Superior temporal gyrus (tissue), 1 donor: ENCODE measurements at regions not wholly inside any gene's neighbourhood (a gene's known extent, or its start where the extent isn't known, plus 50 kb on each side); places are given as distances from the start of the nearest gene placed in this dataset.
A peak's percentile ranks its signal among the peaks of the same experiment; 100 is the strongest.

Experiments
- DNase-seq: peaks from one replicate; pipeline ENCODE4 v3.0.0-alpha.2; 2016; ENCODE audit errors: extremely low spot score

GRCh38 chr1:218526198-218526580, 181.1 kb downstream of the TGFB2 start:
- no peak for DNase-seq

DNA sequence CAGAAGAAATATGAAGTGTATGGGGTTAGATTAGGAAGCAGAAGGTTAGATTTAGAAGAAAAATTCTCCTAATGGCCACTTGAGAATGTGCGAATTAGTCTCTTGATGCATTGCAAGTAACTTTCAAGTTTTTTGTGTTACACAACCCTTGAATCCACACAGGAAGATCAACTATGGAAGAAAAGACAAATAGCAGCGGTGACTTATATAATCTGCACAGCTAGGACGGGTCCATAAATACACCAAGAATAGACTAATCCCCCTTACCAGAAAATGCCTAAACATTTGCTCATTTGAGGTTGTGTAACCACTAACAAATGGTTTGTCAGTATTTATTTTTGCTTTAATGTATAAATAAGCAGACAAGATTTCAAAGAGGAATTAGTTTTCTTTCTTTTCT, 182.6 kb downstream of the TGFB2 start:
- DNase-seq, result no peak

DNA sequence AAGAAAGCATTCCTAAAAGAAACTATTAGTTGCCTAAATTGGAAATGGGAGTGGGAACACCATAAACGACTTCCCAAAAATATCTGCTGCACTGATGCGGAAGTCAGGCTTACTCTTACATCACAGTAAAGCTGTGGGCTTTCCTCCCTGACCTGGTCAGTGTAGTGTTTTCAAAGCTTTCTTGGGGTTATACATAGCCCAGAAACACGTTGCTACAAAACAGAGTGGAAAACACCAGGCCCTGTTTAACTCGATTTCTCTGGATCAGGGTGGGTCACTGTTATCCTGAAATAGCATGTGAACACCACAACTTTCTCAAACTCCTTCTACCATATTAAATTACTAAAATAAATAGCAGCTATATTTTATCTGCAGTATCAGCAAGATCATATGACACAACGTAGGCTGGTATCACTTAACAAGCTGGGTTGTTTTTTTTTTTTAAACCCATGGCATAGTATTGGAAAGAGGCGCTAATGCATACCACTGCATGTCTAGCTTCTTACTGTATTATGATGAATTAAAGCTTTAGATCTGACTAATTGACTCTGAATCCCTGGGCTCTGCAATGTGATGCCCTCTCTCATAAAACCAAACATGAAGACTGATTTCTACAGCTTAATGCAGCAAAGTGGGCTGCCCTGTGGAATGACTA, 184.6 kb downstream of the TGFB2 start:
- DNase-seq, result no peak

GRCh38 chr1:218531936-218532335, 186.8 kb downstream of the TGFB2 start:
- DNase-seq, result no peak

DNA sequence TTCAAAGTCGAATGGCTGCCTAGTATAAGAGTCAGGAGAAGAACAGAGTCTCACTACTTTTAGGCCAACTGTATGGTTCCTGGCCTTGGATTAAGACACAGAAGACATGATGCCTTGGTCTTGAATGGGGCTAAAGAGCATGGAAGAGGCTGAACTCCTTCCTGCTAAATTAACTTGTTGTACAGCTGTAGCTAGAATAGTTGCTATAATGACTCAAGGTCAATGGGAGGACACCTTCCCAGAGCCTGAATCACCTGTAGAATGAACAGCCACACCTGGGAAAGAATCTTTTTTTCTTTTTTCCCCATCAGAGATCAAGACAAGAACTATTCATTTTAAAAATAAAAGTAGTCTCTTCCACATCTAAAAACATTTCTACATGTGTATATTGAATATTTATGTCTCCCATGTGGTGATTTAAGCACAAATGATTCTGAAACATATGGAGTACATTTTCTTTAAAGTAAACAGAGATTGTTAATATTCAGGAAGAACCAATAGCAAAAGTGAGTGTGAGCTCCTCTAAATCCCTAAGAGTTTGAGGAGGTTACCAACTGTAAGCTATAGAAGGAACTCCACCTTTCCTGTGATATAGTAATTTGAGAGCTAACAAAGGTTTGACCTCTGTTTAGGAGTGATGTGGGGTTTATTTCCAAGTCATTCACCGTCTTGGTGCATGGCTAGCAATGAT, 191.3 kb downstream of the TGFB2 start:
- no peak for DNase-seq

GRCh38 chr1:218537122-218537913, 192.2 kb downstream of the TGFB2 start:
- DNase-seq, result no peak

GRCh38 chr1:218538341-218538740, 193.2 kb downstream of the TGFB2 start:
- no peak for DNase-seq

- DNase-seq, result no peak
These were observed 201.2 kb downstream of the TGFB2 start for GRCh38 chr1:218546314-218546713.

GRCh38 chr1:218547957-218548730, 203.0 kb downstream of the TGFB2 start:
- no peak for DNase-seq

- no peak for DNase-seq
These were observed 203.6 kb downstream of the TGFB2 start for GRCh38 chr1:218548764-218549163.

DNA sequence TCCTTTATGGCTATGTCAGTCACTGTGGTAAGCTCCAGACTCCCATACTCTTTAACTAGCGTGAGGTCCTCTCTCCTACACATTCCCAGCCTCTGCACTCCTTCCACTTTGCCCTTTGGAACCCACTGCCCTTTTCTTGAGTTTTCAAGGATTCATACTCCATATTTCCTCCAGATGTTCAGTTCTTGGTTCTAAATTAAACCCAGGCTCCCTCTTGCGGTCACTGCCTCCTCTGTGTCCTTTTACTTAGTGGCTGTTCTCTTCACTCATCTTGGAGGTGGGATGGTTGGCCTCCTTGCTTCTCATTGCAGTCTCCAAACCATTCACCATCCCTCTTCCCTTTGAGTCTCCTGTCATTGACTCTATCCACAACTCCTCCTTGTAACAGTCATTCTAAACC, 208.1 kb downstream of the TGFB2 start:
- DNase-seq, result no peak

DNA sequence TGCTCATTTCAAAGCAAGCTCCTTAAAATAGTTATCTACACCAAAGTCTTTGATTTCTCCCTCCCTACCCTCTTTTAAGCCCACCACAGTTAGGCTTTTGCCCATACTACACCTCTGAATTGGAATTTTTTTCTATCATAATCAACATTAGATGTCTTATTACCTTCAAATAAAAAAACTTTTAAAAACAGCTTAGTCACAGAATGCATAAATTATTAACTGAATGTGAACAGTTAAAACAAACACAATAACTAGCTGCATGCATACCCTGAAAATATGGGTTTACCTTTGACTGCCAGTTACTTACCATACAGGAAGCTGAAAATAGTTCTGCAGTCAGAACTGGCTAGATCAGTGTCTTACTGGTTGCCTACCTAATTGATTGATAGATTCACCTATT, 210.9 kb downstream of the TGFB2 start:
- no peak for DNase-seq

DNA sequence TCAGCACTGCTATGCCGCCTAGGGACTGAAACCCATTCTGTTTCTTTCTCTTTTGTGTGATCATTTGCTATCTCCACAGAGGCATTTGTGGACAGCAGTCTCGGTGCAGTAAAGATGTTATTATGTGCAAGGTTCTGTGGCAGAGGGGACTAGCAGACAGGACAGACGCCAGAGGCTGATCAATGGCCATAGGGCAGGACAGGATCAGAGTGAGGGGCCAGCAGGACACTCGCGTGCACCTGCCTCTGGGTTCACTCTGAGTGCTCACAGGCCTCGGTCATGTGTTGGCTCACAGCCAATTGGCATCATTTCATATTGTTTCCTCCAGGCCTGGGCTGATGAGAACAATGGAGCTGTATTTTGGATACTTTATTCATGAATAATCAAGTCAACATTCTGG, 212.6 kb downstream of the TGFB2 start:
- DNase-seq, result peak; percentile 56

DNA sequence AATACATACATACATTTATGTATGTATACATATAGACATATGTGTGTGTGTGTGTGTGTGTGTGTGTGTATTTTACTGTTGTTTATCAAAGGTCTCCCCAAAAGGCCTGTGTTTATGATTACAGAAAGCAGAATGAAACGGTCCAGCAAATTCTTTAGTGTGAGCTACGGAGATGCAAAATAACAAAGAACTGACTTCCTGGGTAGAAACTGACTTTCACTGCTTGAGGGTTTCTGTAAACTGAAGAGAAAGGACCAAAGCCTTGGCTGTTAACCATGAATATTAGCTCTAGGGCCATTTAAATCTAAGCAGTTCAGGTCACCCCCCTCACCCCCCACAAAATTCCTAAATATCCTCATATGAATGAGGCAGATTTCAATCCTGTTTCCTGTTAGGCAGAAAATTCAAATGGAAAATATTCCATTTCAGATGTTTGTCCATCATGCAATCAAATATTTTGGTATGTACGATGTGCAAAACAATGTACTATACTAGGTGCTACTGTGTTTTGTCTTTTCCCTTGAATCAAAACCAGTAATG, 213.2 kb downstream of the TGFB2 start:
- no peak for DNase-seq

DNA sequence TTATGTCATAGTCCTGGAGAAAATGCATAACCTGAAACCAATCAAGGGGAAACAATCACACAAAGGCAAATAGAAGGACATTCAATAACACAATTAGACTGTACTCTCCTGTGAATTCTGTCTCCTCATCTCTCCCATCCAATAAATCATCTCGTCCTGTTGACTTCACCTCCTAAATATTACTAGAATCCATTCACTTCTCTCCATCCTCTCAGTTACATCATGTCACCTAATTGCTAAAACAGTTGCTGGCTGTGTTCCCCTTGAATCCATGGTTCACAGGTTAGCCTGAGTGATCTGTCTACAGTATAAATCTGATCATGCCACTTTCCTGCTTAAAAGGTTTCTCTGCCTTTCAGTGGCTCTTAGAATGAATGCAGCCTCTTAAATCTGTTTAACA, 220.2 kb downstream of the TGFB2 start:
- no peak for DNase-seq

GRCh38 chr1:218568962-218569550, 223.9 kb downstream of the TGFB2 start:
- no peak for DNase-seq

DNA sequence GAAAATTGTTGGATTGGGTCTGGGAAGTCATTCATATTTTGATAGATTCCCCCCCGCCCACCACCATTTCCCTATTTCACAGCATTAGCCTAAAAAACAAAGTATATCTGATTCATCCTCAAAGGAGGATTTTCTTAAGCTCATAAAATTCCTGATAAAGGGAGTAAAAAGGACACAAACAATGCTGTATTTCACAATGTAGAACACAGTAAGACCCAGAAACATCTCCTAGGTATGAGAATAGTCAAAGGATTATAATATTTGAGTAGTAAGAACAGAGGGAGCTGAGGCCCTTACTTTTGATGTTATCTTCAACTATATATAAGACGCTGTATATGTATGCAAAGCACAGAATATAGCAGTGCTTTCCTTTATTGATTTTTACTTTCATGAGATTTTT, 225.3 kb downstream of the TGFB2 start:
- no peak for DNase-seq

GRCh38 chr1:218571491-218571890, 226.4 kb downstream of the TGFB2 start:
- no peak for DNase-seq

- DNase-seq, result no peak
These were observed 226.9 kb downstream of the TGFB2 start for GRCh38 chr1:218572050-218572449.

- no peak for DNase-seq
These were observed 228.8 kb downstream of the TGFB2 start for GRCh38 chr1:218573925-218574324.

DNA sequence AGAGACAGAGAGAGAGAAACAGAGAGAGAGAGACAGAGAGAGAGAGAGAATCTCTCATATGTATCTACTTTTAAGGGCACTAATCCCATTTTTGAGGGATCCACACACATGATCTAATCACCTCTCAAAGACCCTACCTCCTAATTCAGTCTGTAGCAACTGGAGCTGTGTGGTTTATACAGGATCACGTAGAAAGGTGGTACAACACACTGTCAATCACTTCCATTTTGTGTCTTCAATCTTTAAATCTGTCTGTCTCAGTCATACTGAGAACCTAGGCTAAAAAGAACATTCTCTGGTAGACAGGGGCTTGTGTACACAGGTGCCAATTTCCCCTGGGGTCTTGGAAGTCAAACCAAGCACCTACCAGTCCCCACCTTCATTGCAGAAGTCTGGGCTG, 229.9 kb downstream of the TGFB2 start:
- DNase-seq, result no peak

DNA sequence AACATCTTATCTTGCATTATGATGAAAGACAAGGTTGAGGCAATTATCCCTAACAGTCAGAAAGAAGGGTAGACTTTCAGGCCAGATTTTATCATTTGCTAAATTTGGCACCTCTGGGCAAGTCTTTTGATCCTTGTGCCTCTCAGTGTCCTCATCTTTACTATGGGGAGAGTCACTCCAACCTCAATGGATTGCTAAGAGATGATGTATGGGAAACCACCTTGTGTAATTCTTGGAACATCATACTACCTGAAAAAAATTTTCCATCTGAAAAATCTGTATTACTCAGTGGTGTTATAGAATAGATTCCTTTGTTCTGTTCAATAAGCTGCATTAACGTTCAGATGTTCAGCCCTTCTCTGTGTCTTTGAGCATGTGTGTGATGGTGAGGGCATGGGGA, 230.7 kb downstream of the TGFB2 start:
- no peak for DNase-seq
